ENCODE measurements at regions not wholly inside any gene's neighbourhood (a gene's known extent, or its start where the extent isn't known, plus 50 kb on each side); places are given as distances from the start of the nearest gene placed in this dataset.

GRCh38 chr3:191148131-191148530, 50.9 kb upstream of the OSTN start:
- Histone ChIP-seq H3K9me3 (ENCODE audit: control insufficient read depth in 4 of 4, low read length in 3 of 4) (no peaks in the 10 kb centered on the region), H3K36me3 (ENCODE audit: control insufficient read depth in 4 of 4, insufficient read depth in 3 of 4, low read depth in 1 of 4, low read length in 3 of 4) (no peaks in the 10 kb centered on the region), H3K9ac (ENCODE audit: low read depth in 1 of 2, low read length in 2 of 2) (no peak overlapping the region), H3K27ac (ENCODE audit: low read depth in 1 of 2, low read length in 2 of 2) (no peak overlapping the region), H3K27me3 (ENCODE audit: control insufficient read depth in 4 of 4, insufficient read depth in 4 of 4, low read length in 3 of 4) (no peaks in the 10 kb centered on the region), H3K4me1 (ENCODE audit: control insufficient read depth in 4 of 4, insufficient read depth in 4 of 4, low read length in 3 of 4) (no peaks in the 10 kb centered on the region), H3K4me3 (ENCODE audit: low read depth in 1 of 3, low read length in 3 of 3) (no peak overlapping the region)
- 96% methylated on average over 1 of the region's 1 CpG for WGBS
- DNase-seq (ENCODE audit: low spot score), result no peak
- TF ChIP-seq HNF4A (conservative IDR thresholded peaks at IDR 0.05) (no peak), NR2F2 (IDR thresholded peaks at IDR 0.05) (no peak), ZBTB33 (IDR thresholded peaks at IDR 0.05) (no peak), GABPA (IDR thresholded peaks at IDR 0.05 in 1 of 2, conservative IDR thresholded peaks at IDR 0.05 in 1 of 2) (no peak), CTCF (IDR thresholded peaks at IDR 0.05; ENCODE audit: low read depth, low read length, missing input control) (no peak), HNF4G (IDR thresholded peaks at IDR 0.05) (no peak), EGR1 (IDR thresholded peaks at IDR 0.05; ENCODE audit: low read depth in 2 of 2) (no peak), MAX (IDR thresholded peaks at IDR 0.05) (no peak), ATF3 (IDR thresholded peaks at IDR 0.05) (no peak), FOXA2 (IDR thresholded peaks at IDR 0.05) (no peak), RAD21 (IDR thresholded peaks at IDR 0.05) (no peak), REST (IDR thresholded peaks at IDR 0.05) (no peak), SP1 (IDR thresholded peaks at IDR 0.05) (no peak), FOXA1 (IDR thresholded peaks at IDR 0.05) (no peak), JUND (IDR thresholded peaks at IDR 0.05) (no peak), RXRA (IDR thresholded peaks at IDR 0.05) (no peak), TAF1 (conservative IDR thresholded peaks at IDR 0.05) (no peak), YY1 (IDR thresholded peaks at IDR 0.05) (no peak)
